Ishikawa (cell line): ENCODE measurements at regions not wholly inside any gene's neighbourhood (a gene's known extent, or its start where the extent isn't known, plus 50 kb on each side); places are given as distances from the start of the nearest gene placed in this dataset.

Experiments
- CEBPB ChIP-seq: IDR thresholded peaks from 2 replicates; pipeline ENCODE4 v1.6.1; 2012
- CREB1 ChIP-seq: IDR thresholded peaks from 2 replicates; pipeline ENCODE4 v1.6.1; 2012; ENCODE audit warnings: low read depth
- EGR1 ChIP-seq: IDR thresholded peaks from 2 replicates; pipeline ENCODE4 v1.6.1; 2012
- EP300 ChIP-seq: IDR thresholded peaks from 2 replicates; pipeline ENCODE4 v1.6.1; 2012; ENCODE audit warnings: borderline replicate concordance
- FOXM1 ChIP-seq: IDR thresholded peaks from 2 replicates; pipeline ENCODE4 v1.6.1; 2012; ENCODE audit warnings: low read depth, borderline replicate concordance
- MAX ChIP-seq: IDR thresholded peaks from 2 replicates; pipeline ENCODE4 v1.6.1; 2012
- NFIC ChIP-seq: IDR thresholded peaks from 2 replicates; pipeline ENCODE4 v1.6.1; 2012
- RAD21 ChIP-seq: IDR thresholded peaks from 2 replicates; pipeline ENCODE4 v1.6.1; 2012; ENCODE audit warnings: low read depth
- REST ChIP-seq: IDR thresholded peaks from 2 replicates; pipeline ENCODE4 v1.6.1; 2012; ENCODE audit warnings: low read depth, mild to moderate bottlenecking
- TAF1 ChIP-seq: IDR thresholded peaks from 2 replicates; pipeline ENCODE4 v1.6.1; 2012; ENCODE audit warnings: low read depth, mild to moderate bottlenecking
- TCF12 ChIP-seq: IDR thresholded peaks from 2 replicates; pipeline ENCODE4 v1.6.1; 2012; ENCODE audit warnings: low read depth
- TEAD4 ChIP-seq: IDR thresholded peaks from 2 replicates; pipeline ENCODE4 v1.6.1; 2012
- USF1 ChIP-seq: IDR thresholded peaks from 2 replicates; pipeline ENCODE4 v1.6.1; 2012
- YY1 ChIP-seq: IDR thresholded peaks from 2 replicates; pipeline ENCODE4 v1.6.1; 2012; ENCODE audit warnings: low read depth
- ZBTB7A ChIP-seq: IDR thresholded peaks from 2 replicates; pipeline ENCODE4 v1.6.1; 2012; ENCODE audit warnings: low read depth

- TF ChIP-seq TAF1 = no peak
- no peak for TF ChIP-seq NFIC
- TF ChIP-seq TEAD4 = no peak
- TF ChIP-seq TCF12 = no peak
- TF ChIP-seq YY1 = no peak
- no peak for TF ChIP-seq RAD21
- no peak for TF ChIP-seq EP300
- no peak for TF ChIP-seq USF1
- no peak for TF ChIP-seq EGR1
- TF ChIP-seq CREB1 = no peak
- no peak for TF ChIP-seq REST
- TF ChIP-seq FOXM1 = no peak
- no peak for TF ChIP-seq MAX
Measured at GRCh38 chr3:115255197-115255585, 108.1 kb upstream of the ZBTB20 start.

GRCh38 chr3:115270849-115271248 lies 123.8 kb upstream of the ZBTB20 start:
- TF ChIP-seq EP300 (no peak), USF1 (no peak), CREB1 (no peak), TCF12 (no peak), RAD21 (no peak), NFIC (no peak), MAX (no peak), FOXM1 (no peak), TAF1 (no peak), TEAD4 (no peak), REST (no peak), CEBPB (no peak), YY1 (no peak), EGR1 (no peak), ZBTB7A (no peak)

GRCh38 chr3:115272036-115272824 lies 125.1 kb upstream of the ZBTB20 start:
- TF ChIP-seq TCF12 (no peak), TEAD4 (no peak), YY1 (no peak), TAF1 (no peak), NFIC (no peak), CREB1 (no peak), REST (no peak)

GRCh38 chr3:115275896-115276295 lies 128.8 kb upstream of the ZBTB20 start:
- TF ChIP-seq MAX = no peak

- TF ChIP-seq CEBPB (no peak), CREB1 (no peak), YY1 (no peak), NFIC (no peak), RAD21 (no peak), EP300 (no peak), FOXM1 (no peak), MAX (no peak), TCF12 (no peak), REST (no peak), TAF1 (no peak), ZBTB7A (no peak), TEAD4 (no peak), EGR1 (no peak), USF1 (no peak)
Measured at GRCh38 chr3:115279939-115280338, 132.9 kb upstream of the ZBTB20 start.
